Liver (tissue), 8 donors: ENCODE measurements at regions not wholly inside any gene's neighbourhood (a gene's known extent, or its start where the extent isn't known, plus 50 kb on each side); places are given as distances from the start of the nearest gene placed in this dataset.

Experiments
- DNase-seq: peaks from one replicate; pipeline ENCODE4 v3.0.0-alpha.2; 2017; ENCODE audit warnings: low spot score
- H3K27ac ChIP-seq, 2 donors: one replicate each; pipeline ENCODE4 v1.7.0; 2013; ENCODE audit warnings: inconsistent platforms in 2 of 2, low read length in 2 of 2, control low read depth in 1 of 2, low read depth in 1 of 2, mild to moderate bottlenecking in 1 of 2
- H3K27me3 ChIP-seq, 4 donors: one replicate each; pipeline versions ENCODE4 v1.6.1 to v1.7.0; 2013; ENCODE audit warnings: low read length in 3 of 4, inconsistent platforms in 1 of 4, mild to moderate bottlenecking in 1 of 4, moderate library complexity in 1 of 4; ENCODE audit not compliant: control insufficient read depth in 4 of 4, insufficient read depth in 4 of 4
- H3K36me3 ChIP-seq, 4 donors: one replicate each; pipeline versions ENCODE4 v1.6.1 to v1.7.0; 2013; ENCODE audit warnings: low read length in 3 of 4, mild to moderate bottlenecking in 3 of 4, low read depth in 1 of 4, moderate library complexity in 1 of 4; ENCODE audit not compliant: control insufficient read depth in 4 of 4, insufficient read depth in 3 of 4
- H3K4me1 ChIP-seq, 4 donors: one replicate each; pipeline versions ENCODE4 v1.6.1 to v1.7.0; 2013; ENCODE audit warnings: low read length in 3 of 4, mild to moderate bottlenecking in 3 of 4, moderate library complexity in 1 of 4; ENCODE audit not compliant: control insufficient read depth in 4 of 4, insufficient read depth in 4 of 4
- H3K4me3 ChIP-seq, 3 donors: one replicate each; pipeline versions ENCODE4 v1.6.1 to v1.7.0; 2013; ENCODE audit warnings: low read length in 3 of 3, control low read depth in 1 of 3, low read depth in 1 of 3, mild to moderate bottlenecking in 1 of 3
- H3K9ac ChIP-seq, 2 donors: one replicate each; pipeline ENCODE4 v1.7.0; 2013; ENCODE audit warnings: low read length in 2 of 2, mild to moderate bottlenecking in 2 of 2, moderate library complexity in 2 of 2, control low read depth in 1 of 2, low read depth in 1 of 2
- H3K9me3 ChIP-seq, 4 donors: one replicate each; pipeline versions ENCODE4 v1.6.1 to v1.7.0; 2013; ENCODE audit warnings: low read length in 3 of 4; ENCODE audit not compliant: control insufficient read depth in 4 of 4
- EGR1 ChIP-seq, 2 donors: IDR thresholded peaks; 2 replicates each; pipeline ENCODE4 v1.6.1; 2016 to 2018; ENCODE audit warnings: antibody characterized with exemption in 2 of 2, low read depth in 2 of 2
- FOXA1 ChIP-seq: IDR thresholded peaks from 2 replicates; pipeline ENCODE4 v1.6.1; 2016; ENCODE audit warnings: antibody characterized with exemption
- FOXA2 ChIP-seq: IDR thresholded peaks from 2 replicates; pipeline ENCODE4 v1.6.1; 2016; ENCODE audit warnings: antibody characterized with exemption
- GABPA ChIP-seq, 2 donors: IDR thresholded peaks in 1 of 2; conservative IDR thresholded peaks in 1 of 2; 2 replicates each; pipeline ENCODE4 v1.6.1; 2016; ENCODE audit warnings: antibody characterized with exemption in 2 of 2, mild to moderate bottlenecking in 1 of 2, moderate library complexity in 1 of 2
- HNF4A ChIP-seq, 2 donors: conservative IDR thresholded peaks; 2 replicates each; pipeline ENCODE4 v1.6.1; 2016; ENCODE audit warnings: antibody characterized with exemption in 2 of 2, mild to moderate bottlenecking in 2 of 2
- HNF4G ChIP-seq: IDR thresholded peaks from 2 replicates; pipeline ENCODE4 v1.6.1; 2016; ENCODE audit warnings: antibody characterized with exemption
- JUND ChIP-seq, 2 donors: IDR thresholded peaks; 2 replicates each; pipeline ENCODE4 v1.6.1; 2016; ENCODE audit warnings: antibody characterized with exemption in 2 of 2
- NR2F2 ChIP-seq: IDR thresholded peaks from 2 replicates; pipeline ENCODE4 v1.6.1; 2016; ENCODE audit warnings: antibody characterized with exemption
- RAD21 ChIP-seq, 2 donors: IDR thresholded peaks; 2 replicates each; pipeline ENCODE4 v1.6.1; 2016; ENCODE audit warnings: antibody characterized with exemption in 2 of 2, mild to moderate bottlenecking in 2 of 2
- RXRA ChIP-seq, 2 donors: IDR thresholded peaks; 2 replicates each; pipeline ENCODE4 v1.6.1; 2017 to 2018; ENCODE audit warnings: antibody characterized with exemption in 2 of 2, mild to moderate bottlenecking in 1 of 2
- SP1 ChIP-seq: IDR thresholded peaks from 2 replicates; pipeline ENCODE4 v1.6.1; 2018; ENCODE audit warnings: antibody characterized with exemption, mild to moderate bottlenecking
- TAF1 ChIP-seq: conservative IDR thresholded peaks from 2 replicates; pipeline ENCODE4 v1.6.1; 2016; ENCODE audit warnings: antibody characterized with exemption, mild to moderate bottlenecking
- YY1 ChIP-seq: IDR thresholded peaks from 2 replicates; pipeline ENCODE4 v1.6.1; 2016; ENCODE audit warnings: antibody characterized with exemption, mild to moderate bottlenecking
- WGBS: extraction: QIAGEN DNeasy Blood & Tissue Kit; methylation state at CpG from one replicate; pipeline ENCODE4 v1.1.7; 2013; 5-methylcytosine and 5-hydroxymethylcytosine counted together
- TF ChIP-seq, protein P1 (sequence below): fragments of 150-350 bp; IDR thresholded peaks from 2 replicates; pipeline ENCODE4 v1.5.1; 2017; ENCODE audit warnings: improper control_type of control experiment, low read depth, low read length; ENCODE audit not compliant: missing input control
- TF ChIP-seq, protein P2 (sequence below): IDR thresholded peaks from 2 replicates; pipeline ENCODE4 v1.6.1; 2016; ENCODE audit warnings: antibody characterized with exemption
- TF ChIP-seq, protein P3 (sequence below): IDR thresholded peaks from 2 replicates; pipeline ENCODE4 v1.6.1; 2016; ENCODE audit warnings: antibody characterized with exemption
- TF ChIP-seq, protein P4 (sequence below): IDR thresholded peaks from 2 replicates; pipeline ENCODE4 v1.6.1; 2016; ENCODE audit warnings: antibody characterized with exemption, mild to moderate bottlenecking
- donor health status: healthy.
- donor health status: healthy.
- donor health status: healthy.
- donor health status: healthy.
- donor health status: healthy.

DNA sequence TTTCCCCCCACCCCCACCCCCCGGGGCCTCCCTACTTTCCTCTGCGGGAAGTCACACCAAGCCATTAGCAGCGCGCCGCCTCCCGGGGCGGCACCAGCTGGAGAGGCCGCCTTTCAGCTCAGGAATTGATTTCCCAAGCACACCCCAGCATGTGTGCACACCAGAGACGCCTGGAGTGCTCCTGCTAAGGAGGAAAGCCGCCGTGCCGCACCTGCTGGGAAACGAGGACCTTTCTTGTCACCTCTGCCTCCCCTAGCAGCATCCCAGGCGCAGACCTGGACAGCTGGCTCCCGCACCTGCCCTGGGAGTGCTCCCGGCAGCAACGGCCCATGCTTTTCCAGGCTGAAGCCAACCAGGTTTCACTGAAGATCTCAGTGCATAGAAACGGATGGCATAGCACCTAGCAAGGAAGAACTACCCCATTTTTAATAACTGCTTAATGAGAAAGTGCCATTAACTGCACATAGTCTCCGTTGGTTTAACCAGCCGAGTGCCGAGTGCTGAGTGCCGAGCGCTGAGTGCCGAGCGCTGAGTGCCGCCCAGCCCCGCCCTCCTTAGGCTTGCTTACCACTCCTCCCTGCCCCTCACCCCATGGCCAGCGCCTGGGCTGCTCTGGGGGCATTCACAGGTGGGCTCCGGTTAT lies 165.0 kb downstream of the USP12 start:
- Histone ChIP-seq H3K27me3 (no peaks in the 10 kb centered on the region), H3K4me3 (peak overlapping the region; percentile 42 to 69 (median 45)), H3K4me1 (peaks cover 4 to 21% (median 13%) of the 10 kb centered on the region in 4 donors), H3K9me3 (no peaks in the 10 kb centered on the region), H3K9ac (peak overlapping the region in 1 of 2 donors; percentile 49), H3K27ac (no peak overlapping the region), H3K36me3 (no peaks in the 10 kb centered on the region)
- no peak for DNase-seq
- WGBS: 6% methylated on average over 29 of the region's 29 CpGs
- TF ChIP-seq RAD21 (IDR thresholded peaks at IDR 0.05) (peak in 1 of 2 donors; percentile 8), SP1 (no peak)

DNA sequence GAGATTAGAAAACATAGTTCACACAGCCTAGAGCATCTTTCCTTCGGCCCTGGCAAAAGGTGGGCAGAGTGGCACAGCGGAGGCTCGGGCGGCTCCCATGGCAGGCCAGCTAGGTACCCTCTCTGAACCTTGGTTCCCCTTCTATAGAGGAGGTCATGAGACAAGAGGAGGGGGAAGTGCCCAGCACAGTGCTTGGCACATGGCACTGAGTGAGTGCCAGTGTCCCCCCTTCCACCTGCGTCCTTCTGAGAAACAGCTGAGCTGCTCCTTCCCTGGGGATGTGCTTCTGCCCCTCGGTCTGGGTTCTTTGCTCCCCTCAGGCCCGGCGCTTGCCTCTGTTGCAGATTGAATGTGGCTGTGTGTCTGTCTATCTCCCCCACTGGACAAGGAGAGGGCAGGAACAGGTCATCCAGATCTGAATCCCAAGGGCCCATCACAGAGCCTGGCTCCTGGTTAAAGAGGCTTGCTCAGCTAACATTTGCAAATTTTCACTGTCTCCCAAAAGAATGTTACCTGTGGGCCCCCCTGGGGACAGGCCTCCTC lies 165.6 kb downstream of the USP12 start:
- Histone ChIP-seq H3K9ac (no peak overlapping the region), H3K9me3 (no peaks in the 10 kb centered on the region), H3K4me3 (peak overlapping the region in 1 of 3 donors; percentile 42), H3K36me3 (no peaks in the 10 kb centered on the region), H3K27me3 (no peaks in the 10 kb centered on the region), H3K27ac (no peak overlapping the region), H3K4me1 (peaks cover 4 to 21% (median 13%) of the 10 kb centered on the region in 4 donors)
- WGBS: 86% methylated on average over 8 of the region's 8 CpGs
- no peak for DNase-seq
- TF ChIP-seq RXRA (IDR thresholded peaks at IDR 0.05) (no peak), GABPA (IDR thresholded peaks at IDR 0.05 in 1 of 2, conservative IDR thresholded peaks at IDR 0.05 in 1 of 2) (no peak), FOXA1 (no peak), JUND (IDR thresholded peaks at IDR 0.05) (no peak), YY1 (no peak), RAD21 (IDR thresholded peaks at IDR 0.05) (no peak), FOXA2 (no peak), SP1 (no peak), EGR1 (IDR thresholded peaks at IDR 0.05; ENCODE audit: low read depth in 2 of 2) (no peak), HNF4G (no peak), TAF1 (no peak), NR2F2 (no peak), HNF4A (conservative IDR thresholded peaks at IDR 0.05) (no peak)
- TF ChIP-seq, protein P1, sequence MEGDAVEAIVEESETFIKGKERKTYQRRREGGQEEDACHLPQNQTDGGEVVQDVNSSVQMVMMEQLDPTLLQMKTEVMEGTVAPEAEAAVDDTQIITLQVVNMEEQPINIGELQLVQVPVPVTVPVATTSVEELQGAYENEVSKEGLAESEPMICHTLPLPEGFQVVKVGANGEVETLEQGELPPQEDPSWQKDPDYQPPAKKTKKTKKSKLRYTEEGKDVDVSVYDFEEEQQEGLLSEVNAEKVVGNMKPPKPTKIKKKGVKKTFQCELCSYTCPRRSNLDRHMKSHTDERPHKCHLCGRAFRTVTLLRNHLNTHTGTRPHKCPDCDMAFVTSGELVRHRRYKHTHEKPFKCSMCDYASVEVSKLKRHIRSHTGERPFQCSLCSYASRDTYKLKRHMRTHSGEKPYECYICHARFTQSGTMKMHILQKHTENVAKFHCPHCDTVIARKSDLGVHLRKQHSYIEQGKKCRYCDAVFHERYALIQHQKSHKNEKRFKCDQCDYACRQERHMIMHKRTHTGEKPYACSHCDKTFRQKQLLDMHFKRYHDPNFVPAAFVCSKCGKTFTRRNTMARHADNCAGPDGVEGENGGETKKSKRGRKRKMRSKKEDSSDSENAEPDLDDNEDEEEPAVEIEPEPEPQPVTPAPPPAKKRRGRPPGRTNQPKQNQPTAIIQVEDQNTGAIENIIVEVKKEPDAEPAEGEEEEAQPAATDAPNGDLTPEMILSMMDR: no peak
- TF ChIP-seq, protein P2, sequence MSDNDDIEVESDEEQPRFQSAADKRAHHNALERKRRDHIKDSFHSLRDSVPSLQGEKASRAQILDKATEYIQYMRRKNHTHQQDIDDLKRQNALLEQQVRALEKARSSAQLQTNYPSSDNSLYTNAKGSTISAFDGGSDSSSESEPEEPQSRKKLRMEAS: no peak
- TF ChIP-seq, protein P3, sequence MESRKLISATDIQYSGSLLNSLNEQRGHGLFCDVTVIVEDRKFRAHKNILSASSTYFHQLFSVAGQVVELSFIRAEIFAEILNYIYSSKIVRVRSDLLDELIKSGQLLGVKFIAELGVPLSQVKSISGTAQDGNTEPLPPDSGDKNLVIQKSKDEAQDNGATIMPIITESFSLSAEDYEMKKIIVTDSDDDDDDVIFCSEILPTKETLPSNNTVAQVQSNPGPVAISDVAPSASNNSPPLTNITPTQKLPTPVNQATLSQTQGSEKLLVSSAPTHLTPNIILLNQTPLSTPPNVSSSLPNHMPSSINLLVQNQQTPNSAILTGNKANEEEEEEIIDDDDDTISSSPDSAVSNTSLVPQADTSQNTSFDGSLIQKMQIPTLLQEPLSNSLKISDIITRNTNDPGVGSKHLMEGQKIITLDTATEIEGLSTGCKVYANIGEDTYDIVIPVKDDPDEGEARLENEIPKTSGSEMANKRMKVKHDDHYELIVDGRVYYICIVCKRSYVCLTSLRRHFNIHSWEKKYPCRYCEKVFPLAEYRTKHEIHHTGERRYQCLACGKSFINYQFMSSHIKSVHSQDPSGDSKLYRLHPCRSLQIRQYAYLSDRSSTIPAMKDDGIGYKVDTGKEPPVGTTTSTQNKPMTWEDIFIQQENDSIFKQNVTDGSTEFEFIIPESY: no peak
- TF ChIP-seq, protein P4, sequence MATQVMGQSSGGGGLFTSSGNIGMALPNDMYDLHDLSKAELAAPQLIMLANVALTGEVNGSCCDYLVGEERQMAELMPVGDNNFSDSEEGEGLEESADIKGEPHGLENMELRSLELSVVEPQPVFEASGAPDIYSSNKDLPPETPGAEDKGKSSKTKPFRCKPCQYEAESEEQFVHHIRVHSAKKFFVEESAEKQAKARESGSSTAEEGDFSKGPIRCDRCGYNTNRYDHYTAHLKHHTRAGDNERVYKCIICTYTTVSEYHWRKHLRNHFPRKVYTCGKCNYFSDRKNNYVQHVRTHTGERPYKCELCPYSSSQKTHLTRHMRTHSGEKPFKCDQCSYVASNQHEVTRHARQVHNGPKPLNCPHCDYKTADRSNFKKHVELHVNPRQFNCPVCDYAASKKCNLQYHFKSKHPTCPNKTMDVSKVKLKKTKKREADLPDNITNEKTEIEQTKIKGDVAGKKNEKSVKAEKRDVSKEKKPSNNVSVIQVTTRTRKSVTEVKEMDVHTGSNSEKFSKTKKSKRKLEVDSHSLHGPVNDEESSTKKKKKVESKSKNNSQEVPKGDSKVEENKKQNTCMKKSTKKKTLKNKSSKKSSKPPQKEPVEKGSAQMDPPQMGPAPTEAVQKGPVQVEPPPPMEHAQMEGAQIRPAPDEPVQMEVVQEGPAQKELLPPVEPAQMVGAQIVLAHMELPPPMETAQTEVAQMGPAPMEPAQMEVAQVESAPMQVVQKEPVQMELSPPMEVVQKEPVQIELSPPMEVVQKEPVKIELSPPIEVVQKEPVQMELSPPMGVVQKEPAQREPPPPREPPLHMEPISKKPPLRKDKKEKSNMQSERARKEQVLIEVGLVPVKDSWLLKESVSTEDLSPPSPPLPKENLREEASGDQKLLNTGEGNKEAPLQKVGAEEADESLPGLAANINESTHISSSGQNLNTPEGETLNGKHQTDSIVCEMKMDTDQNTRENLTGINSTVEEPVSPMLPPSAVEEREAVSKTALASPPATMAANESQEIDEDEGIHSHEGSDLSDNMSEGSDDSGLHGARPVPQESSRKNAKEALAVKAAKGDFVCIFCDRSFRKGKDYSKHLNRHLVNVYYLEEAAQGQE: no peak
